CD8-positive, alpha-beta memory T cell (primary cell): ENCODE measurements at regions not wholly inside any gene's neighbourhood (a gene's known extent, or its start where the extent isn't known, plus 50 kb on each side); places are given as distances from the start of the nearest gene placed in this dataset.

Source experiments
- CTCF ChIA-PET: fragments of 350-600 bp; sonication (Branson Sonifier 250); formaldehyde crosslinking; loops from one replicate; lab custom pipeline; 2021; ENCODE audit warnings: antibody characterized with exemption; lab: Charles Lee
- POLR2A ChIA-PET: fragments of 350-600 bp; sonication (Branson Sonifier 250); formaldehyde crosslinking; loops from one replicate; lab custom pipeline; 2021; ENCODE audit warnings: antibody characterized with exemption; lab: Charles Lee
- DNase-seq, 5 donors: peaks; one replicate each; pipeline versions ENCODE4 v3.0.0 to v3.0.0-alpha.2; 2020 to 2022; ENCODE audit warnings: mixed read lengths in 1 of 5
- H3K27ac ChIP-seq: one replicate; pipeline ENCODE4 v1.7.0; 2013; ENCODE audit warnings: low read depth, mild to moderate bottlenecking, low read length, moderate library complexity
- H3K27me3 ChIP-seq: 2 replicates; pipeline ENCODE4 v1.7.0; 2013; ENCODE audit warnings: low read length, mild to moderate bottlenecking; ENCODE audit not compliant: insufficient read depth, poor library complexity, severe bottlenecking
- H3K36me3 ChIP-seq: 2 replicates; pipeline ENCODE4 v1.7.0; 2013; ENCODE audit warnings: mild to moderate bottlenecking, low read length, moderate library complexity; ENCODE audit not compliant: insufficient read depth
- H3K4me1 ChIP-seq: 2 replicates; pipeline ENCODE4 v1.7.0; 2013; ENCODE audit warnings: mild to moderate bottlenecking, low read length, moderate library complexity; ENCODE audit not compliant: insufficient read depth
- H3K4me3 ChIP-seq: 2 replicates; pipeline ENCODE4 v1.7.0; 2013; ENCODE audit warnings: mild to moderate bottlenecking, low read length
- H3K9me3 ChIP-seq: 2 replicates; pipeline ENCODE4 v1.7.0; 2013; ENCODE audit warnings: mild to moderate bottlenecking, low read length
- H3K27ac Mint-ChIP-seq, 8 donors: one replicate each; pipeline ENCODE4 v1.8.0; 2020 to 2021; ENCODE audit warnings: mixed read lengths in 8 of 8, mild to moderate bottlenecking in 6 of 8, inconsistent platforms in 3 of 8, moderate library complexity in 3 of 8
- H3K27me3 Mint-ChIP-seq, 2 donors: one replicate each; pipeline ENCODE4 v1.8.0; 2020 to 2021; ENCODE audit warnings: mixed read lengths in 2 of 2, mild to moderate bottlenecking in 1 of 2, moderate library complexity in 1 of 2
- H3K36me3 Mint-ChIP-seq, 3 donors: one replicate each; pipeline ENCODE4 v1.8.0; 2020 to 2021; ENCODE audit warnings: mixed read lengths in 3 of 3, inconsistent platforms in 1 of 3, mild to moderate bottlenecking in 1 of 3
- H3K4me1 Mint-ChIP-seq, 3 donors: one replicate each; pipeline ENCODE4 v1.8.0; 2020 to 2021; ENCODE audit warnings: mixed read lengths in 3 of 3, inconsistent platforms in 1 of 3, mild to moderate bottlenecking in 1 of 3
- H3K4me3 Mint-ChIP-seq, 7 donors: one replicate each; pipeline ENCODE4 v1.8.0; 2020 to 2021; ENCODE audit warnings: mixed read lengths in 7 of 7, mild to moderate bottlenecking in 6 of 7, moderate library complexity in 4 of 7, inconsistent platforms in 2 of 7
- H3K9me3 Mint-ChIP-seq, 5 donors: one replicate each; pipeline ENCODE4 v1.8.0; 2020 to 2022; ENCODE audit warnings: mixed read lengths in 5 of 5, mild to moderate bottlenecking in 3 of 5, moderate library complexity in 2 of 5, inconsistent platforms in 1 of 5

DNA sequence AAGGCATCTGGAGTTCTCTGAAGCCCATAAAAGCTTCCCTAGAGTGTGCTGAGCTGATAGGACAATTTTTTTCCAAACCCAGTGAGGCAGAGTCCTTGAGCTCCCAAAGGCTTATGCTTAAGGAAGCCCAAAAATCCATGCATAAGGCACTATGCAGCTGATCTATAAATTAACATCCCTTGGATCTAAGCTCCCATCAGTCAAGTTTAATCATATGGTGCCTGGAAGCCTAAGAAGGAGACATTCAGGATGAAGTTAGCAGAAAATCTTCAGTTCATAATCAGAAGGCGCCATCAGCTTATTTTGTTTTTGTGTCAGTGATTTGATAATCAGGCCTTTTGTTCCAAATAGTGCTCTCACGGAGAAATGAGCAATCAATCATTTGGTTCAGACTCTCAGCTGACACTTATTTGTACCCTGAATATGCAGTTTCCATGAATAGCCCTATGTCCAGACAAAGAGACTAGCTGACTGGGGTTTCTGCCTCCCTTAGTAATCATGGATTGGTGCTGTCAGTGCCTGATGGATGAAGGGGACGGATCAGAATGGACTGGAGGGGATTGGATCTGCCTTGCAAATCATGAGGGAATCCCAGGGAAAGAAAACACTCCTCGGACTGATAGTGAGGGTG is 464.8 kb upstream of the RGPD4 start:
- Mint-ChIP-seq H3K27ac (no peak overlapping the region), H3K4me1 (no peaks in the 10 kb centered on the region), H3K36me3 (no peaks in the 10 kb centered on the region), H3K9me3 (peaks cover 0 to 13% (median 2%) of the 10 kb centered on the region in 5 donors), H3K27me3 (peaks cover 0 to 3% of the 10 kb centered on the region in 2 donors), H3K4me3 (no peak overlapping the region)
- ChIA-PET CTCF (no interaction called here), POLR2A (no interaction called here)
- H3K9me3 ChIP-seq = no peaks in the 10 kb centered on the region
- H3K27me3 ChIP-seq = no peaks in the 10 kb centered on the region
- no peak overlapping the region for H3K4me3 ChIP-seq
- H3K27ac ChIP-seq = no peak overlapping the region
- DNase-seq = no peak
- H3K36me3 ChIP-seq = no peaks in the 10 kb centered on the region
- no peaks in the 10 kb centered on the region for H3K4me1 ChIP-seq

DNA sequence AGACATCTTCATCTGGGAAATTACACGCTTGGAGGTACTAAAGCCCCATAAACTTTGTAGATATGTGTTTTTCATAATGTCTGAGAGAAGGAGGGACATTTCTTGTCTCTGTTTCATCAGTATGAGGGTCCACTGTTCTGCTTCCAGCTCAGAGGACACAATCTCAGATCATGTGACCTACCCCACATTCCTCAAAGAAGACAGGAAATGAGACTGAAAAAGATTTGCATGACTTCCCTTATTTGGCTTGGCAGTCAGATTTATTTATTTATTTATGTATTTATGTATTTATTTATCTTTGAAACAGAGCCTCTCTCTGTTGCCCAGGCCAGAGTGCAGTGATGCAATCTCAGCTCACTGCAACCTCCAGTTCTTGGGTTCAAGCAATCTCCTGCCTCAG is 463.7 kb upstream of the RGPD4 start:
- no peak overlapping the region for H3K4me3 Mint-ChIP-seq
- Histone ChIP-seq H3K27me3 (no peaks in the 10 kb centered on the region), H3K36me3 (no peaks in the 10 kb centered on the region), H3K4me3 (no peak overlapping the region), H3K27ac (no peak overlapping the region), H3K4me1 (no peaks in the 10 kb centered on the region), H3K9me3 (no peaks in the 10 kb centered on the region)
- POLR2A ChIA-PET = no interaction called here
- no peak overlapping the region for H3K27ac Mint-ChIP-seq
- no peak for DNase-seq
- CTCF ChIA-PET = no interaction called here
- H3K27me3 Mint-ChIP-seq = peaks cover 0 to 3% of the 10 kb centered on the region in 2 donors
- H3K4me1 Mint-ChIP-seq = no peaks in the 10 kb centered on the region
- no peaks in the 10 kb centered on the region for H3K36me3 Mint-ChIP-seq
- H3K9me3 Mint-ChIP-seq = peaks cover under 1 to 13% (median 6%) of the 10 kb centered on the region in 5 donors

- H3K27me3 Mint-ChIP-seq = peaks cover 0 to 3% of the 10 kb centered on the region in 2 donors
- Histone ChIP-seq H3K27me3 (no peaks in the 10 kb centered on the region), H3K27ac (no peak overlapping the region), H3K4me1 (no peaks in the 10 kb centered on the region), H3K9me3 (no peaks in the 10 kb centered on the region), H3K36me3 (no peaks in the 10 kb centered on the region), H3K4me3 (no peak overlapping the region)
- ChIA-PET POLR2A (no interaction called here), CTCF (no interaction called here)
- DNase-seq = no peak
- no peak overlapping the region for H3K27ac Mint-ChIP-seq
- no peaks in the 10 kb centered on the region for H3K36me3 Mint-ChIP-seq
- no peak overlapping the region for H3K4me3 Mint-ChIP-seq
- H3K4me1 Mint-ChIP-seq = no peaks in the 10 kb centered on the region
- H3K9me3 Mint-ChIP-seq = peaks cover 0 to 15% (median 8%) of the 10 kb centered on the region in 5 donors
Measured at GRCh38 chr2:107363806-107364205, 462.9 kb upstream of the RGPD4 start.

GRCh38 chr2:107364361-107364950 is 462.2 kb upstream of the RGPD4 start:
- H3K9me3 Mint-ChIP-seq = peaks cover 0 to 16% (median 8%) of the 10 kb centered on the region in 5 donors
- ChIA-PET POLR2A (no interaction called here), CTCF (no interaction called here)
- Histone ChIP-seq H3K9me3 (no peaks in the 10 kb centered on the region), H3K4me1 (no peaks in the 10 kb centered on the region), H3K27ac (no peak overlapping the region), H3K4me3 (no peak overlapping the region), H3K27me3 (no peaks in the 10 kb centered on the region), H3K36me3 (no peaks in the 10 kb centered on the region)
- H3K36me3 Mint-ChIP-seq = no peaks in the 10 kb centered on the region
- H3K27me3 Mint-ChIP-seq = peaks cover 0 to 3% of the 10 kb centered on the region in 2 donors
- no peak overlapping the region for H3K27ac Mint-ChIP-seq
- H3K4me3 Mint-ChIP-seq = no peak overlapping the region
- H3K4me1 Mint-ChIP-seq = no peaks in the 10 kb centered on the region
- no peak for DNase-seq

DNA sequence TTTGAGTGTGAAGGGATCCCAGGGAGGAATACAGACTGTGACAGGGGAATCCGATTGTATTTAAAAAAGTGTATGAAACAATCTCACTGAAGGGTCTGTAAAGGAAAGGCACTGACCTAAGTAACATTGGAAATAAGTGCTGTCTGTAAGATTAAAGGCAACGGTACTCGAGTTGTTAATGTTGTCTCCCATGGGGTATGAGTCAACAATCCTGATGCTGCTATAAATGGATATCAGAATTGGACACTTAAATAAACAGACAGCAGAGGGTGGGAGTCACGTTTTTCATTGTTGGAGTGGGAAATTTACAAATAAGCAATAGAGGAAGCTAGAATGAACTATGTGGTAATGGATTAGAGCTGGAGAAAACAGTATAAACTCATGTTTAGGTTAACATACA is 452.4 kb upstream of the RGPD4 start:
- H3K36me3 ChIP-seq = no peaks in the 10 kb centered on the region
- no peak overlapping the region for H3K4me3 Mint-ChIP-seq
- DNase-seq = no peak
- ChIA-PET POLR2A (no interaction called here), CTCF (no interaction called here)
- no peak overlapping the region for H3K4me3 ChIP-seq
- H3K36me3 Mint-ChIP-seq = no peaks in the 10 kb centered on the region
- no peaks in the 10 kb centered on the region for H3K4me1 Mint-ChIP-seq
- peaks cover 2 to 19% (median 3%) of the 10 kb centered on the region in 5 donors for H3K9me3 Mint-ChIP-seq
- no peaks in the 10 kb centered on the region for H3K4me1 ChIP-seq
- no peak overlapping the region for H3K27ac ChIP-seq
- H3K27ac Mint-ChIP-seq = no peak overlapping the region
- no peaks in the 10 kb centered on the region for H3K27me3 ChIP-seq
- no peaks in the 10 kb centered on the region for H3K9me3 ChIP-seq
- H3K27me3 Mint-ChIP-seq = no peaks in the 10 kb centered on the region

DNA sequence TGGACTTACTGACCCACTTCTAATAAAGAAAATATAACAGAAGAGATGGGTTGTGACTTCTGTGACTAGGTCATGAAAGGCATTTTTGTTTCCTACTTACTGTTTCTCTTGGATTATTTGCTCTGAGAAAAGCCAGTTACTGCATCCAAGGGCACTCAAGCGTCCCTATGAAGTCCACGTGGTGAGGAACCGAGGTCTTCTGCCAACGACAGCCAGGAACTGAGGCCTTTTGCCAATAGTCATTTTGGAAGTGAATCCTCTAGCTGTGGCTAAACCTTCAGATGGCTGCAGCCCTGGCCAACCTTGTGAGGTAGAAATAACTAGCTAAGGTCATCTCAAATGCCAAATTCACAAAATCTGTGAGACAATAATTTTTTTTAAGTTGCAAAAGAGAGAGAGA is 449.8 kb upstream of the RGPD4 start:
- Histone ChIP-seq H3K9me3 (no peaks in the 10 kb centered on the region), H3K36me3 (no peaks in the 10 kb centered on the region), H3K27ac (no peak overlapping the region), H3K4me3 (no peak overlapping the region), H3K4me1 (no peaks in the 10 kb centered on the region), H3K27me3 (no peaks in the 10 kb centered on the region)
- Mint-ChIP-seq H3K36me3 (no peaks in the 10 kb centered on the region), H3K27ac (no peak overlapping the region), H3K4me3 (no peak overlapping the region), H3K4me1 (no peaks in the 10 kb centered on the region), H3K9me3 (peaks cover under 1 to 6% (median 3%) of the 10 kb centered on the region in 5 donors), H3K27me3 (no peaks in the 10 kb centered on the region)
- ChIA-PET CTCF (no interaction called here), POLR2A (no interaction called here)
- DNase-seq = no peak

GRCh38 chr2:107380912-107381311 is 445.8 kb upstream of the RGPD4 start:
- POLR2A ChIA-PET = no interaction called here
- H3K9me3 ChIP-seq = no peaks in the 10 kb centered on the region
- H3K27me3 ChIP-seq = no peaks in the 10 kb centered on the region

GRCh38 chr2:107383691-107384090 is 443.0 kb upstream of the RGPD4 start:
- no peaks in the 10 kb centered on the region for H3K4me1 ChIP-seq
- Mint-ChIP-seq H3K4me1 (no peaks in the 10 kb centered on the region), H3K36me3 (no peaks in the 10 kb centered on the region), H3K27ac (no peak overlapping the region), H3K27me3 (no peaks in the 10 kb centered on the region), H3K9me3 (peaks cover 0 to 10% (median 3%) of the 10 kb centered on the region in 5 donors), H3K4me3 (no peak overlapping the region)
- ChIA-PET POLR2A (no interaction called here), CTCF (no interaction called here)
- no peaks in the 10 kb centered on the region for H3K9me3 ChIP-seq
- H3K27ac ChIP-seq = no peak overlapping the region
- no peaks in the 10 kb centered on the region for H3K36me3 ChIP-seq
- no peak for DNase-seq
- H3K27me3 ChIP-seq = no peaks in the 10 kb centered on the region
- H3K4me3 ChIP-seq = no peak overlapping the region

More at GRCh38 chr2:107380912-107381311, 445.8 kb upstream of the RGPD4 start:
- Mint-ChIP-seq H3K27me3 (no peaks in the 10 kb centered on the region), H3K36me3 (no peaks in the 10 kb centered on the region), H3K27ac (no peak overlapping the region), H3K4me1 (no peaks in the 10 kb centered on the region), H3K9me3 (peaks cover 0 to 10% (median 6%) of the 10 kb centered on the region in 5 donors), H3K4me3 (no peak overlapping the region)
- Histone ChIP-seq H3K4me3 (no peak overlapping the region), H3K36me3 (no peaks in the 10 kb centered on the region), H3K27ac (no peak overlapping the region), H3K4me1 (no peaks in the 10 kb centered on the region)
- DNase-seq = no peak
- CTCF ChIA-PET = no interaction called here
